ENCODE measurements at regions not wholly inside any gene's neighbourhood (a gene's known extent, or its start where the extent isn't known, plus 50 kb on each side); places are given as distances from the start of the nearest gene placed in this dataset.

DNA sequence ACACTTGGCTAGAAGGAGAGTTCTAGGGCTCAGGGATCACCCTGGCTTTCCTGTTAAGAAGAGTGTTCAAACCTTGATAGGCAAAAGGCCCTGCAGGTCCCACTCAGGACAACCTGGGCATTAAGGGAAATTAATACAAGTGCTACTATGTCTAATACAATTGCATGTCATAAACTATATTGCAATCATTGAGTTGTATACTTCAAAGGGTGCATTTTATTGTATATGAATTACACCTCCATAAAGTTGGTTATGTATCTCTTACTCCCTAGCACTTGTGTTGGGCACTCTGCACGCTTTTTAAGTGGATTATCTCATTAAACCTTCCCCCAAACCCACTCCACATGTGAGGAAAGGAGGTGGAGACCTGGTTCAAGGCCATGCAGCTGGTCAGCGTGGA is 172.1 kb upstream of the GLI2 start:
- no peak for TF ChIP-seq POLR2A (IDR thresholded peaks at IDR 0.05; ENCODE audit: low read depth, low read length)
- no peak for TF ChIP-seq POLR2AphosphoS5 (IDR thresholded peaks at IDR 0.05; ENCODE audit: low read depth, low read length)
- no peak for TF ChIP-seq TAF1 (IDR thresholded peaks at IDR 0.05; ENCODE audit: low read depth, low read length)
- TF ChIP-seq PAX5 (IDR thresholded peaks at IDR 0.05; ENCODE audit: insufficient read depth, low read length, severe bottlenecking): no peak

Data from GM12891 (cell line).